Vagina (tissue), 2 donors: ENCODE measurements at regions not wholly inside any gene's neighbourhood (a gene's known extent, or its start where the extent isn't known, plus 50 kb on each side); places are given as distances from the start of the nearest gene placed in this dataset.

Experiments used
- POLR2A ChIP-seq, 2 donors: fragments of 450-650 bp; IDR thresholded peaks; one replicate each; pipeline ENCODE4 v1.6.1; 2017; ENCODE audit warnings: antibody characterized with exemption in 2 of 2, mild to moderate bottlenecking in 2 of 2, moderate library complexity in 2 of 2
- POLR2AphosphoS5 ChIP-seq, 2 donors: sonication (generic); formaldehyde crosslinking; IDR thresholded peaks; one replicate each; pipeline ENCODE4 v1.9.0; 2017; ENCODE audit warnings: antibody characterized with exemption in 2 of 2, mild to moderate bottlenecking in 2 of 2, low read depth in 1 of 2; ENCODE audit not compliant: insufficient read depth in 1 of 2
- TF ChIP-seq, protein P1 (sequence below), 3 experiments: fragments of 450-650 bp in 2 of 3; fragments of 200-600 bp in 1 of 3; sonication (generic) in 1 of 3; IDR thresholded peaks; one replicate each; pipeline ENCODE4 v1.5.1; 2017 to 2019; ENCODE audit warnings: antibody characterized with exemption in 3 of 3, mild to moderate bottlenecking in 2 of 3, moderate library complexity in 2 of 3

DNA sequence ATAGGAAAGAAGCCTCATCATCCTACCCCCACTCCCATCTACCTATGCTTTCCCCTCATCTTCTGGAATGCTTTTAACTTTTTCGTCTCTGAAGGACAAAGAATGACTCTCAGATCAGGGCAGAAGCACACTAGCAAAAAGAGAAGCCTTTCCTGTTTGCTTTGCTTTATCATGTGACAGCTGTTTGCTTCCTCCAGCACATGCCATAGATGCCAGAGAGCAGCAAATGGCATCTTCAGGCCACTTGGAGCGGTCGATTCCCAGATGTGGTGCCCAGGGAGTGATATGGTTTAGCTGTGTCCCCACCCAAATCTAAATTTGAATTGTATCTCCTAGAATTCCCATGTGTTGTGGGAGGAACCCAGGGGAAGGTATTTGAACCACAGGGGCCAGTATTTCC, 294.8 kb downstream of the GADD45G start:
- TF ChIP-seq POLR2A (IDR thresholded peaks at IDR 0.05) = no peak
- TF ChIP-seq, protein P1, sequence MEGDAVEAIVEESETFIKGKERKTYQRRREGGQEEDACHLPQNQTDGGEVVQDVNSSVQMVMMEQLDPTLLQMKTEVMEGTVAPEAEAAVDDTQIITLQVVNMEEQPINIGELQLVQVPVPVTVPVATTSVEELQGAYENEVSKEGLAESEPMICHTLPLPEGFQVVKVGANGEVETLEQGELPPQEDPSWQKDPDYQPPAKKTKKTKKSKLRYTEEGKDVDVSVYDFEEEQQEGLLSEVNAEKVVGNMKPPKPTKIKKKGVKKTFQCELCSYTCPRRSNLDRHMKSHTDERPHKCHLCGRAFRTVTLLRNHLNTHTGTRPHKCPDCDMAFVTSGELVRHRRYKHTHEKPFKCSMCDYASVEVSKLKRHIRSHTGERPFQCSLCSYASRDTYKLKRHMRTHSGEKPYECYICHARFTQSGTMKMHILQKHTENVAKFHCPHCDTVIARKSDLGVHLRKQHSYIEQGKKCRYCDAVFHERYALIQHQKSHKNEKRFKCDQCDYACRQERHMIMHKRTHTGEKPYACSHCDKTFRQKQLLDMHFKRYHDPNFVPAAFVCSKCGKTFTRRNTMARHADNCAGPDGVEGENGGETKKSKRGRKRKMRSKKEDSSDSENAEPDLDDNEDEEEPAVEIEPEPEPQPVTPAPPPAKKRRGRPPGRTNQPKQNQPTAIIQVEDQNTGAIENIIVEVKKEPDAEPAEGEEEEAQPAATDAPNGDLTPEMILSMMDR (IDR thresholded peaks at IDR 0.05) = no peak
- no peak for TF ChIP-seq POLR2AphosphoS5 (IDR thresholded peaks at IDR 0.05; ENCODE audit: insufficient read depth in 1 of 2, low read depth in 1 of 2)
